Heart right ventricle (tissue), 16 donors: ENCODE measurements at regions not wholly inside any gene's neighbourhood (a gene's known extent, or its start where the extent isn't known, plus 50 kb on each side); places are given as distances from the start of the nearest gene placed in this dataset.

Experiments used
- ATAC-seq, 8 donors: fragments of 200-7000 bp; cut with Tn5 transposase; one replicate each; pipeline ENCODE4 v1.9.1; 2020; ENCODE audit warnings: mild to moderate bottlenecking in 8 of 8, moderate library complexity in 8 of 8, moderate number of reproducible peaks in 1 of 8
- DNase-seq, 2 donors: peaks; one replicate each; pipeline ENCODE4 v3.0.0-alpha.2; 2020
- H3K27ac ChIP-seq, 10 donors: fragments of 200-600 bp; sonication (generic) in 2 of 10; one replicate each; pipeline versions ENCODE4 v1.5.0 to v1.8.0; 2020 to 2022; ENCODE audit warnings: mild to moderate bottlenecking in 3 of 10
- H3K27me3 ChIP-seq, 7 donors: fragments of 200-600 bp; one replicate each; pipeline ENCODE4 v1.8.0; 2021 to 2022; ENCODE audit warnings: mild to moderate bottlenecking in 2 of 7
- H3K36me3 ChIP-seq, 9 donors: fragments of 200-600 bp; sonication (generic) in 1 of 9; one replicate each; pipeline versions ENCODE4 v1.5.0 to v1.8.0; 2020 to 2022; ENCODE audit warnings: mild to moderate bottlenecking in 2 of 9
- H3K4me1 ChIP-seq, 9 donors: fragments of 200-600 bp; sonication (generic) in 1 of 9; one replicate each; pipeline versions ENCODE4 v1.5.0 to v1.8.0; 2020 to 2022; ENCODE audit warnings: mild to moderate bottlenecking in 4 of 9
- H3K4me3 ChIP-seq, 10 donors: fragments of 200-600 bp; sonication (generic) in 2 of 10; one replicate each; pipeline versions ENCODE4 v1.5.0 to v1.8.0; 2020 to 2022; ENCODE audit warnings: mild to moderate bottlenecking in 7 of 10, moderate library complexity in 2 of 10
- H3K9me3 ChIP-seq, 11 donors: fragments of 200-600 bp in 10 of 11; sonication (generic) in 2 of 11; one replicate each; pipeline versions ENCODE4 v1.5.0 to v1.8.0; 2013 to 2022; ENCODE audit warnings: mild to moderate bottlenecking in 2 of 11, control low read depth in 1 of 11, moderate library complexity in 1 of 11
- CTCF ChIP-seq, 9 donors: fragments of 200-600 bp; sonication (generic) in 2 of 9; IDR thresholded peaks; one replicate each; pipeline versions ENCODE4 v1.5.0 to v1.8.0; 2021 to 2022; ENCODE audit warnings: antibody characterized with exemption in 9 of 9, mild to moderate bottlenecking in 5 of 9, moderate library complexity in 1 of 9
- WGBS, 2 donors: extraction: QIAGEN DNeasy Blood & Tissue Kit; methylation state at CpG; one replicate each; pipeline ENCODE4 v1.1.7; 2013; ENCODE audit warnings: inconsistent platforms in 1 of 2; 5-methylcytosine and 5-hydroxymethylcytosine counted together
- intact Hi-C, 10 donors: fragments of 100-400 bp; cut with DNase I; formaldehyde crosslinking; loops; one replicate each; pipeline versions ENCODE4 v1.11.1 to v1.14.2; 2022
- donor health status: Arrhythmogenic right ventricular cardiomyopathy.
- donor health status: ischemic (EF 13 %, LVEDD 7.1; RV severe dilation, severe dysfunction).
- donor health status: healthy with polysubstance abuse.
- donor health status: DM: no; HTN: yes; CAD: no.
- donor health status: DM: no; HTN: no; CAD: no.
- donor health status: ischemic (EF 25% LVEDD 6.9; RV normal size, moderate dysfunction).
- donor health status: ischemic (EF 25% LVEDD 5.7; RV mildly dilated, moderate dysfunction).
- donor health status: healthy.
- donor health status: DM: yes; HTN: yes; CAD: no.
- donor health status: Ischemic cardiomyopathy.
- donor health status: ischemic (EF 35%, LVEDD 5.7; RV mildly dilated, moderate dysfunction).
- donor health status: nonischemic (EF 11% LVEDD 7.7; RV severe dilation, severe dysfunction).
- donor health status: DM: yes; HTN: yes; CAD: no.
- donor health status: PGD.
- donor health status: ischemic (EF 29% LVEDD 5.4; RV normal size, mild dysfunction).
- donor health status: nonischemic (EF 23%, LVEDD 6.1; RV moderate dilation, normal function).

GRCh38 chr3:24033818-24034217, 88.7 kb downstream of the NR1D2 start:
- Histone ChIP-seq H3K4me3 (no peak overlapping the region), H3K27ac (no peak overlapping the region)
- TF ChIP-seq CTCF (IDR thresholded peaks at IDR 0.05): no peak

GRCh38 chr3:24034464-24034863, 89.4 kb downstream of the NR1D2 start:
- ATAC-seq: no peak
- no peak for DNase-seq
- intact Hi-C loops: no loop called here

More at GRCh38 chr3:24033818-24034217, 88.7 kb downstream of the NR1D2 start:
- H3K36me3 ChIP-seq: no peaks in the 10 kb centered on the region
- DNase-seq (no peak), ATAC-seq (no peak)
- H3K27me3 ChIP-seq: no peaks in the 10 kb centered on the region
- H3K4me1 ChIP-seq: no peaks in the 10 kb centered on the region
- peaks cover 0 to 21% (median 0%) of the 10 kb centered on the region in 11 donors for H3K9me3 ChIP-seq
- intact Hi-C loops: no loop called here
- 76 to 79% methylated on average over 2 of the region's 2 CpGs for WGBS, 2 donors

GRCh38 chr3:24037971-24038370, 92.9 kb downstream of the NR1D2 start:
- H3K9me3 ChIP-seq: peaks cover 0 to 11% (median 0%) of the 10 kb centered on the region in 11 donors
- no peaks in the 10 kb centered on the region for H3K27me3 ChIP-seq
- no peak for TF ChIP-seq CTCF (IDR thresholded peaks at IDR 0.05)

More at GRCh38 chr3:24034464-24034863, 89.4 kb downstream of the NR1D2 start:
- no peak overlapping the region for H3K27ac ChIP-seq
- no peak overlapping the region for H3K4me3 ChIP-seq
- peaks cover 0 to 21% (median 0%) of the 10 kb centered on the region in 11 donors for H3K9me3 ChIP-seq
- no peak for TF ChIP-seq CTCF (IDR thresholded peaks at IDR 0.05)
- peaks cover 0 to 6% (median 0%) of the 10 kb centered on the region in 9 donors for H3K4me1 ChIP-seq
- no peaks in the 10 kb centered on the region for H3K27me3 ChIP-seq
- H3K36me3 ChIP-seq: no peaks in the 10 kb centered on the region

GRCh38 chr3:24040311-24040710, 95.2 kb downstream of the NR1D2 start:
- H3K27me3 ChIP-seq: no peaks in the 10 kb centered on the region
- no peak overlapping the region for H3K27ac ChIP-seq
- no peak for TF ChIP-seq CTCF (IDR thresholded peaks at IDR 0.05)
- H3K9me3 ChIP-seq: no peaks in the 10 kb centered on the region
- WGBS, 2 donors: 94 to 95% methylated on average over 3 of the region's 3 CpGs
- no peak overlapping the region for H3K4me3 ChIP-seq
- H3K4me1 ChIP-seq: peaks cover 0 to 26% (median 8%) of the 10 kb centered on the region in 9 donors
- intact Hi-C loops: no loop called here
- DNase-seq (no peak), ATAC-seq (no peak)
- H3K36me3 ChIP-seq: no peaks in the 10 kb centered on the region

More at GRCh38 chr3:24037971-24038370, 92.9 kb downstream of the NR1D2 start:
- WGBS, 2 donors: 87 to 93% methylated on average over 2 of the region's 2 CpGs
- Histone ChIP-seq H3K36me3 (no peaks in the 10 kb centered on the region), H3K4me1 (peaks cover 0 to 22% (median 4%) of the 10 kb centered on the region in 9 donors), H3K4me3 (no peak overlapping the region), H3K27ac (no peak overlapping the region)
- intact Hi-C loops: no loop called here
- DNase-seq (no peak), ATAC-seq (no peak)
